Midbrain (tissue), 1 donor: ENCODE measurements at regions not wholly inside any gene's neighbourhood (a gene's known extent, or its start where the extent isn't known, plus 50 kb on each side); places are given as distances from the start of the nearest gene placed in this dataset.
"Not testable (repeated sequence)": the region's sequence is repeated elsewhere in the genome, so short reads cannot be mapped to it uniquely, and the experiment has no call there.

Experiments
- DNase-seq: peaks from one replicate; lab custom pipeline; 2025; lab: John Stamatoyannopoulos, UW

GRCh38 chr11:119586181-119586580 is 142.8 kb downstream of the NECTIN1 start:
- no peak for DNase-seq

- DNase-seq: no peak
These were observed 143.8 kb downstream of the NECTIN1 start for GRCh38 chr11:119585043-119585781.

GRCh38 chr11:119584193-119585042 is 144.6 kb downstream of the NECTIN1 start:
- peak; percentile 72 for DNase-seq

DNA sequence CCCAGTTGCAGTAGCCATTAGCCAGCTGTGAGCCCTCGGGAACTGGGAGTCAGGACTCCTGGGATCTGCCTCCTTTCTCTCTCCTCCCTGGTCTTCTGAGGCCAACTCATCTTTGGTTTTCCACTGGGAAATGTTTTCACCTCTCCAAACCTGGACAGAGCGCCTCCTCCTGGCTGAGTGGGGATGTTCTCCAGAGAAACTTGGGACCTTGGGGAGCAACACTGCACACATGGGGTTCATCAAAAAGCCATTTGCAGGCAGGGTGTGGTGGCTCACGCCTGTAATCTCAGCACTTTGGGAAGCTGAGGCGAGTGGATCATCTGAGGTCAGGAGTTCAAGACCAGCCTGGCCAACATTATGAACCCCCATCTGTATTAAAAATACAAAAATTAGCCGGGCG is 145.4 kb downstream of the NECTIN1 start:
- no peak for DNase-seq

DNA sequence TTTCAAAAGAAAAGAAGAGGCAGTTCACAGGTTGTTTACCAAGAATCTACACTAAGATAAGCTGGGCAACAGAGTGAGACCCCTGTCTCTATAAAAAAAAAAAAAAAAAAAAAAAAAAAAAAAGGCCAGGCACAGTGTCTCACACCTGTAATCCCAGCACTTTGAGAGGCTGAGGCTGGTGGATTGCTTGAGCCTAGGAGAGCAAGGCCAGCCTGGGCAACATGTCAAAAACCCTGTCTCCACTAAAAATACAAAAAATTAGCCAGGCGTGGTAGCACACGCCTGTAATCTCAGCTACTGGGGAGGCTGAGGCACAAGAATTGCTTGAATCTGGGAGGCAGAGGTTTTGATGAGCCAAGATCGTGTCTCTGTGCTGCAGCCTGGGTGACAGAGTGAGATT is 147.6 kb downstream of the NECTIN1 start:
- DNase-seq: not testable (repeated sequence)

GRCh38 chr11:119580751-119581150 is 148.2 kb downstream of the NECTIN1 start:
- no peak for DNase-seq

DNA sequence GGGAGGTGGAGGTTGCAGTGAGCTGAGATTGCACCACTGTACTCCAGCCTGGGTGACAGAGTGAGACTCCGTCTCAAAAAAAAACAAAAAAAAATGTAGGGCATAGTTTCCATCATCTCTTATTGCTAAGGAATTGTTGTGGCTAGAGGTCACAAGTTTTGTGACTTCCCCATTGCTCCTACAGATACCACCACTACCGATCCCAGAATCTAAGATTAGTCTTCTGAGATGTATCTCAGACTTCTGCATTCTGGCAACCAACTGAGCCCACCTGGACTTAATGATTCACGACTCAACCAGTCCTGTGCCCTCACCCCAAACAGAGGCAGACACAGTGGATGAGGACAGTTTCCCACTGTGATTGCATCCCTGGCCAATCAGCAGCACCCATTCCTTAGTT is 148.9 kb downstream of the NECTIN1 start:
- no peak for DNase-seq

DNA sequence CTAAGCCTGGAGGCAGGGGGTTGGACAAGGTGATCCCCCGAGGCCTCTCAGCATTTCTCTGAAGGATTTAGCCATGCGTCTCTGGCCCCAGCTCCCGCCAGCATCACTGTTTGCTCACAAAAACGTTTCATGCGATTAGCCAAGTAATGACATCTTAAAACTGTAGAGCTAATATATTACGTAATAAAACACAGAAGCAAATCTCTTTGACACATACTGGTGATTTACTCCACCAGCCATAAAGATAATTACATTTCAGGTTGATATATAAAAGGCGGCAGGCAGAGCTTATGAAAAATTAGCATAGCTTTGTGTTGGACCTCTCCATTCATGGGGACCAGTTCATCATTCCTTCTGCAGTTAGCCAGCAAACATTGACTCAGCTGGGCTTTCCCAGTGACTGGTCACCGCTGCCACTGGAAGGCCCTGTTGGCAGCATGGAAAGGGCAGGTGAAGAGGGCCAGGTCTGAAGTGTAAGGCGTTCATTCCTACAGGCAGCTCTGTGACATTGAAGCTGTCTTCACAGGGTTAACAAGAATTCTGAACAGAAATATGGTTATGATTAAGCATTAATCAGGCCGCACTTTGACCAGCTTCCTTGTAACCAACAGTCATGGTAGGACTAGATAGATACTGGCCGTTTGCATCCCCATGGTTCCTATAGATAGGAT is 150.3 kb downstream of the NECTIN1 start:
- no peak for DNase-seq

DNA sequence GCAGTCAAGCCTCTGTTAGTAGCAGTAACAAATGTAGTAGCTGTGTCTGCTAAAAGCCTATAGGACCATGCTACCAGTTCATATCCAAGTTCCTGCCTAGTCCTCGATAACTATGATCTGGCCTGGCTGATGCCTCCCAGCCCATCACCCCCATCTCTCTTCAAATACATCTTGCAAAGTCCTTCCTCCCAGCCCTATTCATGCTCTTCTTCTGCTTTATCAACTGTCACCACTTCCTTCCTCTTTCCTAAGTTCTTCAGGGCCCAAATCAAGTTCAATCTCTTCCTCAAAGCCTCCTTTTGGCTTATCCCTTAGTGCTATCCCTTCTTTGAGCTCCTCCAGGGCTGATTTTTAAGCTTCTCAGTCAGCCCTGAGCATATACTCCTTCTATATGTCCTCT is 150.9 kb upstream of the THY1 start:
- DNase-seq: no peak

- DNase-seq: no peak
These were observed 149.8 kb upstream of the THY1 start for GRCh38 chr11:119572481-119573424.

DNA sequence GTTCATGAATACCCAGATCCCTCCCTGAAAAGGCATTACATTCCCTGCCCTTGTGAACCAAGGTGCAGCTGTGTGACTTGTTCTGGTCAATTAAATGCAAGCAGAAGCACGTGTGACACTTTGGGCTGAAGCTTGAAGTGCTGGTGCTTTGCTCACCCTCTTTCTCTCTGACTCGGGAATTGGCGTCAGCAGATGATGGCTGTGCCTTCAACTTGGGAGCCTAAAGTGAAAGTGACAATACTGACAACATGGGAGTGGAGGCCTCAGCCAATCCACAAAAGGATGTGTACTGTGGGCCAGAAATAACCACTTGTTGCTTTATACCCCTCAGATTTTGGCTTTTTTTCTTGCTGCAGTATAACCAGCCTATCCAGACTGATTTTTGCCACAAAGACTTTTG is 148.3 kb upstream of the THY1 start:
- DNase-seq: no peak

DNA sequence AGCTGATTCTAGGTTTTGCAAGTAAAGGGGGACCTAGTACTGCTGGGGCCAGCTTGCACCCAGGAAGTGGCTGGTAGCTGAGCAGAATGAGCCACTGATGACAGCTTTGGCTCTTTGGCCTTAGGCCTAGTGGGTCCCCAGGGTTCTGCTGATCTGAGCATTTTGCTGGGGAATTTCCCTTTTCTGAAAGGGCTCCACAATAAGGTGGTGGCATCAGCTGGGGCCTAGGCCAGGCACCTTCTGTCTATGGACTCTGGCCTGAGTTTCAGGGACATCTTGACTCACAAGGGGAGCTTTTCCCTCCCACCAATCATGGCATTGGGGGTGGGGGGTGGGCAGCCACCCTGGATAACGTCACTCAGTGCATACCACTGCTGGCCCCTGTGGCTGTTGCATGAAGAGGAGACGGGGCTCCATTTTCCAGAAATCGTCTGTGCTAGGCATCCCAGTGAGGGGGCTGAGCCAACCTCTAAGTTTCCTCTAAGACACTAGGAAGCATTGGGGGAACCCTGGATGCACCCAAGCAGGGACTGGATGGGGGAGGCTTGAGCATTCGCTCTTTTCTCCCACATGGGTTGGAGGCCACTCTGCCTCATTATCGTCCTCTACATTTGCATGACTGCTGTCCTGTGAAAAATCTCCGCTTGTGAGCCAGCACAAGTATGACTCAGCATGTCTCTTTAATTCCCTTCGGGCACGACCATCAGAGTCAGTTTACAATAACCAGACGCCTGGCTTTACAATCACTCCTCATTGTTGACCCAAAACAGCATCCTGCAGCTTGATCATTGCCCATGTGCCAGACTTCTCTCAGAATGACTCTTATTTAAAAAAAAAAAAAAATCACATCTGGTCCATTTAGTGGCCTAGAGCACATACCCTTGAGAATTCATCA is 145.0 kb upstream of the THY1 start:
- peak; percentile 18 for DNase-seq

GRCh38 chr11:119566319-119566718 is 143.3 kb upstream of the THY1 start:
- DNase-seq: no peak

- DNase-seq: not testable (repeated sequence)
These were observed 142.7 kb upstream of the THY1 start for GRCh38 chr11:119565693-119566092.

DNA sequence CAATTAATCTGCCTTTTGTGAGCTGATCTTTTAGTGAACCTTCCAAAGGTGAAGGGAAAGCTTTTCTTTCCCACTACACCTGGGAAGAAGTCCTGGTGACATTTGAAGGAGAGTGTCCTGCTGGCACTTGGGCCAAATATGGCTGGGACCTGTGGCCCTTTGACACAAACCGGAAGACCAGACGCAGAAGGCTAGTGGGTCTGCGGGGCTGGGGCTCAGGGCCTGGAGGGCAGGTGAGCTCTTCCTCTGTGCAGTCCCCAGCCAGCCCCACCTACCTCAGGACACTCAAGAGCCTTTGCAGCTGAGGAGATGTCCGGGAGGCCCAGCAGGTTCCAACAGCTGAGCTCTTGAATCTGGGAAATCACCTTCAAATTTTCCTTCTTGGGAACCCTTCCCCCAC is 138.0 kb upstream of the THY1 start:
- DNase-seq: no peak

- no peak for DNase-seq
These were observed 137.3 kb upstream of the THY1 start for GRCh38 chr11:119560291-119560690.

- no peak for DNase-seq
These were observed 129.1 kb upstream of the THY1 start for GRCh38 chr11:119552106-119552485.

- no peak for DNase-seq
These were observed 128.6 kb upstream of the THY1 start for GRCh38 chr11:119551420-119552105.

GRCh38 chr11:119550053-119550752 is 127.2 kb upstream of the THY1 start:
- DNase-seq: no peak
